HepG2 (cell line): ENCODE measurements at regions not wholly inside any gene's neighbourhood (a gene's known extent, or its start where the extent isn't known, plus 50 kb on each side); places are given as distances from the start of the nearest gene placed in this dataset.
A peak's percentile ranks its signal among the peaks of the same experiment; 100 is the strongest.

ENCODE experiments used
- ATAC-seq: fragments of 200-7000 bp; cut with Tn5 transposase; 3 replicates; pipeline ENCODE4 v1.9.1; 2020; ENCODE audit warnings: mild to moderate bottlenecking, moderate library complexity
- BruUV-seq: library from RNA; stranded (reverse); fragments of 400-500 nt; replicated peaks from 2 replicates; lab custom pipeline; 2021; lab: Mats Ljungman, UMichigan
- CTCF ChIA-PET: fragments of 300-600 bp; formaldehyde crosslinking; extraction: SDS; loops from one replicate; lab custom pipeline; 2021; ENCODE audit warnings: low total read pairs, inconsistent platforms, low intra/inter-chr PET ratio; lab: Yijun Ruan, JAX
- POLR2A ChIA-PET: fragments of 350-600 bp; sonication (Branson Sonifier 250); formaldehyde crosslinking; loops from one replicate; lab custom pipeline; 2020; ENCODE audit warnings: antibody characterized with exemption, inconsistent platforms; lab: Yijun Ruan, JAX
- DNase-seq: peaks from one replicate; pipeline ENCODE4 v3.0.0-alpha.2; 2015; ENCODE audit warnings: low spot score
- FAIRE-seq: peaks from 3 replicates; lab custom pipeline; 2011; peaks lifted over from hg19 to GRCh38; lab: Jason Lieb, UNC
- H2AFZ ChIP-seq: one replicate; pipeline ENCODE4 v1.6.1; 2011; ENCODE audit warnings: low read length, inconsistent platforms
- H3K27ac ChIP-seq: fragments of 300-600 bp; 3 replicates; pipeline ENCODE4 v1.8.0; 2011; ENCODE audit warnings: mixed run types, mild to moderate bottlenecking, mixed read lengths, low read length, inconsistent platforms; ENCODE audit not compliant: insufficient read depth; ENCODE audit errors: extremely low read length
- H3K27me3 ChIP-seq, 2 experiments: fragments of 200-600 bp in 1 of 2; 2 replicates in 1 of 2; 3 replicates in 1 of 2; pipeline versions ENCODE4 v1.6.0 to v1.8.0; 2011; ENCODE audit warnings: low read length in 2 of 2, mild to moderate bottlenecking in 2 of 2, moderate library complexity in 2 of 2, inconsistent platforms in 1 of 2; ENCODE audit not compliant: insufficient read depth in 2 of 2, control insufficient read depth in 1 of 2
- H3K36me3 ChIP-seq, 2 experiments: fragments of 200-600 bp in 1 of 2; replicated peaks in 1 of 2; 2 replicates in 1 of 2; 3 replicates in 1 of 2; pipeline versions ENCODE4 v1.5.1 to v1.8.0; 2011; ENCODE audit warnings: low read length in 2 of 2, inconsistent platforms in 1 of 2; ENCODE audit not compliant: insufficient read depth in 2 of 2, control insufficient read depth in 1 of 2
- H3K4me1 ChIP-seq: 2 replicates; pipeline ENCODE4 v1.5.1; 2012; ENCODE audit warnings: low read length, inconsistent platforms; ENCODE audit not compliant: insufficient read depth
- H3K4me2 ChIP-seq: 2 replicates; pipeline ENCODE4 v1.6.0; 2011; ENCODE audit warnings: low read depth, low read length, inconsistent platforms
- H3K4me3 ChIP-seq, 3 experiments: fragments of 200-600 bp in 1 of 3; sonication (generic), shearing (Covaris generic) in 1 of 3; replicated peaks in 1 of 3; 2 replicates each; pipeline ENCODE4 v1.5.1; 2011 to 2016; ENCODE audit warnings: low read length in 3 of 3, inconsistent platforms in 2 of 3, low read depth in 2 of 3, mild to moderate bottlenecking in 2 of 3, control low read depth in 1 of 3, mixed read lengths in 1 of 3; ENCODE audit not compliant: insufficient read depth in 1 of 3
- H3K79me2 ChIP-seq: one replicate; pipeline ENCODE4 v1.6.1; 2011; ENCODE audit warnings: low read length, inconsistent platforms; ENCODE audit not compliant: insufficient read depth
- H3K9ac ChIP-seq: 2 replicates; pipeline ENCODE4 v1.6.0; 2011; ENCODE audit warnings: mild to moderate bottlenecking, low read depth, low read length, inconsistent platforms; ENCODE audit not compliant: insufficient read depth
- H3K9me3 ChIP-seq: 2 replicates; pipeline ENCODE4 v1.5.1; 2012; ENCODE audit warnings: mild to moderate bottlenecking, low read length
- H4K20me1 ChIP-seq: 2 replicates; pipeline ENCODE4 v1.6.0; 2011; ENCODE audit warnings: inconsistent platforms, mild to moderate bottlenecking, low read length, moderate library complexity; ENCODE audit not compliant: insufficient read depth
- AGO2 ChIP-seq: fragments of 200-400 bp; formaldehyde crosslinking; optimal IDR thresholded peaks from 2 replicates; pipeline ENCODE3; 2017; ENCODE audit warnings: mild to moderate bottlenecking, low read depth, low read length, moderate library complexity
- BRCA1 ChIP-seq: sonication (generic); formaldehyde crosslinking; IDR thresholded peaks from 2 replicates; pipeline ENCODE4 v1.4.0; 2020; ENCODE audit warnings: missing genetic modification reagents
- MAFK ChIP-seq, 2 experiments: IDR thresholded peaks in 1 of 2; conservative IDR thresholded peaks in 1 of 2; 2 replicates each; pipeline ENCODE4 v1.6.1; 2011; ENCODE audit warnings: improper control_type of control experiment in 2 of 2, low read length in 2 of 2
- POGK ChIP-seq: sonication (generic); formaldehyde crosslinking; conservative IDR thresholded peaks from 2 replicates; pipeline ENCODE4 v1.8.0; 2022; ENCODE audit warnings: mild to moderate bottlenecking, moderate library complexity, missing genetic modification reagents
- POLR2AphosphoS5 ChIP-seq: IDR thresholded peaks from 2 replicates; pipeline ENCODE4 v1.6.1; 2012; ENCODE audit warnings: low read depth, low read length
- SNAPC5 ChIP-seq: sonication (generic); formaldehyde crosslinking; IDR thresholded peaks from 2 replicates; pipeline ENCODE4 v1.8.1; 2023; ENCODE audit warnings: mild to moderate bottlenecking, missing genetic modification reagents, borderline replicate concordance
- TAF1 ChIP-seq: sonication (generic); formaldehyde crosslinking; IDR thresholded peaks from 2 replicates; pipeline ENCODE4 v1.4.0; 2020; ENCODE audit warnings: missing genetic modification reagents
- ZKSCAN1 ChIP-seq: fragments of 150-350 bp; IDR thresholded peaks from 2 replicates; pipeline ENCODE4 v1.6.1; 2014; ENCODE audit warnings: low read length
- ZNF619 ChIP-seq: sonication (generic); formaldehyde crosslinking; IDR thresholded peaks from 2 replicates; pipeline ENCODE4 v1.4.0; 2020; ENCODE audit warnings: mild to moderate bottlenecking, missing genetic modification reagents
- WGBS: methylation state at CpG from one replicate; pipeline ENCODE4 v1.1.6; 2017; ENCODE audit warnings: low lambda C conversion rate; 5-methylcytosine and 5-hydroxymethylcytosine counted together
- in situ Hi-C: cut with HindIII; loops from 2 replicates; pipeline ENCODE4 v1.10.0; 2017; ENCODE audit warnings: low pct_unique_long_range_greater_than_20kb; ENCODE audit not compliant: extremely low pct_ligation_motif_present
- intact Hi-C: fragments of 100-400 bp; cut with micrococcal nuclease; formaldehyde crosslinking; loops from one replicate; pipeline ENCODE4 v1.10.0; 2022; ENCODE audit not compliant: unreplicated experiment

- Histone ChIP-seq H2AFZ (no peak overlapping the region), H3K9me3 (no peaks in the 10 kb centered on the region), H4K20me1 (no peaks in the 10 kb centered on the region), H3K4me3 (no peak overlapping the region), H3K4me1 (no peaks in the 10 kb centered on the region), H3K27ac (no peak overlapping the region), H3K36me3 (no peaks in the 10 kb centered on the region), H3K4me2 (no peak overlapping the region), H3K9ac (no peak overlapping the region), H3K27me3 (no peaks in the 10 kb centered on the region), H3K79me2 (no peaks in the 10 kb centered on the region)
- ChIA-PET CTCF (no interaction called here), POLR2A (no interaction called here)
- intact Hi-C loops (no loop called here), in situ Hi-C loops (no loop called here)
- ATAC-seq (no peak), DNase-seq (no peak), FAIRE-seq (no peak)
- WGBS, result 89% methylated on average over 1 of the region's 1 CpG
- no peak for TF ChIP-seq ZKSCAN1
- no peak for TF ChIP-seq AGO2
- no peak for TF ChIP-seq TAF1
- TF ChIP-seq BRCA1 (CRISPR knock-in tag), result no peak
- no peak for TF ChIP-seq POGK
- no peak for TF ChIP-seq ZNF619
- BruUV-seq, result no TSS peak
Measured at GRCh38 chr18:42178376-42179080, 223.5 kb downstream of the PIK3C3 start.

- peak in 1 of 2 experiments; percentile 52; a peak in 2 of 4 replicates for TF ChIP-seq MAFK (conservative IDR thresholded peaks at IDR 0.05 in 1 of 2, IDR thresholded peaks at IDR 0.05 in 1 of 2; ENCODE audit: low read length in 2 of 2)
- no peak for TF ChIP-seq SNAPC5 (CRISPR knock-in tag)
- TF ChIP-seq POLR2AphosphoS5, result no peak
- TF ChIP-seq, all 625 proteins: peak for 1
- WGBS, result 73% methylated on average over 6 of the region's 6 CpGs
- H3K79me2 ChIP-seq, result no peaks in the 10 kb centered on the region
- BruUV-seq, result no TSS peak
- H3K4me1 ChIP-seq, result no peaks in the 10 kb centered on the region
- POLR2A ChIA-PET, result no interaction called here
- H3K27me3 ChIP-seq, result no peaks in the 10 kb centered on the region
- DNase-seq (no peak), FAIRE-seq (no peak), ATAC-seq (no peak)
- intact Hi-C loops, result no loop called here
- no peak overlapping the region for H3K4me2 ChIP-seq
- H3K9ac ChIP-seq, result no peak overlapping the region
- no peak overlapping the region for H3K27ac ChIP-seq
- H3K4me3 ChIP-seq, result no peak overlapping the region
- no peaks in the 10 kb centered on the region for H4K20me1 ChIP-seq
- CTCF ChIA-PET, result no interaction called here
- no peak overlapping the region for H2AFZ ChIP-seq
- H3K36me3 ChIP-seq, result no peaks in the 10 kb centered on the region
- in situ Hi-C loops, result no loop called here
- no peaks in the 10 kb centered on the region for H3K9me3 ChIP-seq
Measured at GRCh38 chr18:42179542-42180121, 224.6 kb downstream of the PIK3C3 start.
